Mesendoderm (in vitro differentiated cells): ENCODE measurements at regions not wholly inside any gene's neighbourhood (a gene's known extent, or its start where the extent isn't known, plus 50 kb on each side); places are given as distances from the start of the nearest gene placed in this dataset.
A peak's percentile ranks its signal among the peaks of the same experiment; 100 is the strongest.
"Not testable (repeated sequence)": the region's sequence is repeated elsewhere in the genome, so short reads cannot be mapped to it uniquely, and the experiment has no call there.

Experiments used
- DNase-seq: peaks from one replicate; pipeline ENCODE4 v3.0.0; 2013
- H2AK5ac ChIP-seq: 2 replicates; pipeline ENCODE4 v1.6.1; 2013; ENCODE audit warnings: low read length, inconsistent platforms
- H2BK120ac ChIP-seq: 2 replicates; pipeline ENCODE4 v1.6.1; 2013; ENCODE audit warnings: low read depth, mild to moderate bottlenecking, low read length, moderate library complexity, mixed read lengths
- H2BK15ac ChIP-seq: replicated peaks from 2 replicates; pipeline ENCODE4 v1.6.1; 2013; ENCODE audit warnings: low read depth, mild to moderate bottlenecking, moderate library complexity
- H2BK5ac ChIP-seq: 2 replicates; pipeline ENCODE4 v1.6.1; 2013; ENCODE audit warnings: low read length, inconsistent platforms
- H3K18ac ChIP-seq: 2 replicates; pipeline ENCODE4 v1.6.1; 2013; ENCODE audit warnings: mild to moderate bottlenecking, low read length, mixed read lengths
- H3K23ac ChIP-seq: one replicate; pipeline ENCODE4 v1.6.1; 2013; ENCODE audit warnings: low read length
- H3K27ac ChIP-seq: 2 replicates; pipeline ENCODE4 v1.5.1; 2013; ENCODE audit warnings: low read depth, mild to moderate bottlenecking, inconsistent platforms, low read length, moderate library complexity
- H3K27me3 ChIP-seq: 2 replicates; pipeline ENCODE4 v1.6.1; 2013; ENCODE audit warnings: low read length, control low read depth, mild to moderate bottlenecking, inconsistent platforms; ENCODE audit not compliant: insufficient read depth, poor library complexity
- H3K36me3 ChIP-seq: 2 replicates; pipeline ENCODE4 v1.6.1; 2013; ENCODE audit warnings: low read length, inconsistent platforms; ENCODE audit not compliant: control insufficient read depth, insufficient read depth
- H3K4ac ChIP-seq: one replicate; pipeline ENCODE4 v1.6.1; 2013; ENCODE audit warnings: low read depth, mild to moderate bottlenecking, low read length, moderate library complexity
- H3K4me1 ChIP-seq: 2 replicates; pipeline ENCODE4 v1.6.1; 2013; ENCODE audit warnings: low read depth, low read length, inconsistent platforms; ENCODE audit not compliant: control insufficient read depth
- H3K4me2 ChIP-seq: 2 replicates; pipeline ENCODE4 v1.6.1; 2013; ENCODE audit warnings: low read length
- H3K4me3 ChIP-seq: 2 replicates; pipeline ENCODE4 v1.5.1; 2013; ENCODE audit warnings: mild to moderate bottlenecking, low read length
- H3K56ac ChIP-seq: one replicate; pipeline ENCODE4 v1.6.1; 2013; ENCODE audit warnings: low read length
- H3K79me1 ChIP-seq: 2 replicates; pipeline ENCODE4 v1.6.1; 2013; ENCODE audit warnings: low read length, inconsistent platforms
- H3K79me2 ChIP-seq: 2 replicates; pipeline ENCODE4 v1.6.1; 2013; ENCODE audit warnings: mild to moderate bottlenecking, low read length; ENCODE audit not compliant: control insufficient read depth, insufficient read depth
- H3K9ac ChIP-seq: 2 replicates; pipeline ENCODE4 v1.6.1; 2013; ENCODE audit warnings: low read length, inconsistent platforms
- H4K5ac ChIP-seq: one replicate; pipeline ENCODE4 v1.6.1; 2013; ENCODE audit warnings: low read length
- H4K8ac ChIP-seq: one replicate; pipeline ENCODE4 v1.6.1; 2013; ENCODE audit warnings: low read depth, mild to moderate bottlenecking, control low read depth, low read length, moderate library complexity
- WGBS: extraction: QIAGEN DNeasy Blood & Tissue Kit; methylation state at CpG from one replicate; pipeline ENCODE4 v1.1.7; 2013; ENCODE audit warnings: low lambda C conversion rate, missing lambda C conversion rate; ENCODE audit not compliant: insufficient coverage; ENCODE audit errors: extremely low coverage; 5-methylcytosine and 5-hydroxymethylcytosine counted together

GRCh38 chr12:3418609-3419390 is 72.2 kb upstream of the PRMT8 start:
- H3K79me1 ChIP-seq: no peaks in the 10 kb centered on the region
- no peaks in the 10 kb centered on the region for H3K4me1 ChIP-seq
- H4K5ac ChIP-seq: no peak overlapping the region
- no peaks in the 10 kb centered on the region for H3K36me3 ChIP-seq
- H4K8ac ChIP-seq: no peak overlapping the region
- H3K27ac ChIP-seq: no peak overlapping the region
- no peak overlapping the region for H2BK120ac ChIP-seq
- H3K4ac ChIP-seq: no peak overlapping the region
- no peak overlapping the region for H3K4me2 ChIP-seq
- no peak overlapping the region for H3K18ac ChIP-seq
- no peak overlapping the region for H2BK15ac ChIP-seq
- DNase-seq: no peak
- no peak overlapping the region for H3K9ac ChIP-seq
- no CpG with 5 or more reads among the region's 12 CpGs for WGBS
- H3K79me2 ChIP-seq: no peaks in the 10 kb centered on the region
- no peak overlapping the region for H3K23ac ChIP-seq
- no peak overlapping the region for H2BK5ac ChIP-seq
- H3K56ac ChIP-seq: no peak overlapping the region
- no peak overlapping the region for H3K4me3 ChIP-seq
- H3K27me3 ChIP-seq: no peaks in the 10 kb centered on the region
- no peak overlapping the region for H2AK5ac ChIP-seq

GRCh38 chr12:3419558-3419957 is 71.4 kb upstream of the PRMT8 start:
- Histone ChIP-seq H2BK120ac (no peak overlapping the region), H3K27ac (no peak overlapping the region), H3K27me3 (no peaks in the 10 kb centered on the region), H3K4me1 (no peaks in the 10 kb centered on the region), H4K8ac (no peak overlapping the region), H3K4me2 (no peak overlapping the region), H2BK5ac (no peak overlapping the region), H3K79me2 (no peaks in the 10 kb centered on the region), H3K36me3 (no peaks in the 10 kb centered on the region), H3K56ac (no peak overlapping the region), H3K4me3 (no peak overlapping the region), H3K4ac (no peak overlapping the region), H3K23ac (no peak overlapping the region), H4K5ac (no peak overlapping the region), H3K9ac (no peak overlapping the region), H3K79me1 (no peaks in the 10 kb centered on the region), H2BK15ac (no peak overlapping the region), H3K18ac (no peak overlapping the region), H2AK5ac (no peak overlapping the region)
- WGBS: no CpG with 5 or more reads among the region's 3 CpGs
- no peak for DNase-seq

GRCh38 chr12:3420693-3421092 is 70.3 kb upstream of the PRMT8 start:
- no CpG with 5 or more reads among the region's 6 CpGs for WGBS
- Histone ChIP-seq H3K79me2 (no peaks in the 10 kb centered on the region), H2BK15ac (no peak overlapping the region), H4K5ac (no peak overlapping the region), H4K8ac (no peak overlapping the region), H3K4me1 (no peaks in the 10 kb centered on the region), H3K36me3 (no peaks in the 10 kb centered on the region), H3K4ac (no peak overlapping the region), H3K79me1 (no peaks in the 10 kb centered on the region), H3K9ac (no peak overlapping the region), H3K18ac (no peak overlapping the region), H3K4me3 (no peak overlapping the region), H3K27ac (no peak overlapping the region), H2BK5ac (no peak overlapping the region), H2BK120ac (no peak overlapping the region), H3K27me3 (no peaks in the 10 kb centered on the region), H3K56ac (no peak overlapping the region), H2AK5ac (no peak overlapping the region), H3K4me2 (no peak overlapping the region), H3K23ac (no peak overlapping the region)
- DNase-seq: no peak

- no peak for DNase-seq
- Histone ChIP-seq H4K8ac (no peak overlapping the region), H3K79me1 (no peaks in the 10 kb centered on the region), H3K56ac (peak overlapping the region; percentile 42), H3K27ac (no peak overlapping the region), H3K18ac (no peak overlapping the region), H3K4ac (no peak overlapping the region), H3K4me2 (no peak overlapping the region), H3K9ac (no peak overlapping the region), H3K4me3 (no peak overlapping the region), H3K23ac (no peak overlapping the region), H3K4me1 (no peaks in the 10 kb centered on the region), H3K79me2 (no peaks in the 10 kb centered on the region), H2AK5ac (no peak overlapping the region), H2BK15ac (no peak overlapping the region), H4K5ac (no peak overlapping the region), H3K27me3 (no peaks in the 10 kb centered on the region), H2BK120ac (no peak overlapping the region), H2BK5ac (no peak overlapping the region), H3K36me3 (no peaks in the 10 kb centered on the region)
- WGBS: no CpG with 5 or more reads among the region's 13 CpGs
Observed at GRCh38 chr12:3421191-3421978, 69.6 kb upstream of the PRMT8 start.

- not testable (repeated sequence) for H3K79me1 ChIP-seq, H3K4me3 ChIP-seq, H4K8ac ChIP-seq, H2BK120ac ChIP-seq, H2BK5ac ChIP-seq, H3K56ac ChIP-seq, H3K18ac ChIP-seq, H3K36me3 ChIP-seq, DNase-seq, H3K27ac ChIP-seq, H2BK15ac ChIP-seq, H3K27me3 ChIP-seq, H3K9ac ChIP-seq, H2AK5ac ChIP-seq, H4K5ac ChIP-seq, H3K4me1 ChIP-seq, H3K79me2 ChIP-seq, H3K4me2 ChIP-seq, H3K23ac ChIP-seq, H3K4ac ChIP-seq
- WGBS: no CpG with 5 or more reads among the region's 7 CpGs
Observed at GRCh38 chr12:3424796-3425195, 66.2 kb upstream of the PRMT8 start.
